ENCODE measurements at regions not wholly inside any gene's neighbourhood (a gene's known extent, or its start where the extent isn't known, plus 50 kb on each side); places are given as distances from the start of the nearest gene placed in this dataset.

GRCh38 chr3:20478436-20478835 lies 292.4 kb upstream of the SGO1 start:
- no peak overlapping the region for H3K23ac ChIP-seq (ENCODE audit: low read depth, low read length)
- no peaks in the 10 kb centered on the region for H4K20me1 ChIP-seq (ENCODE audit: insufficient read depth, low read length)
- ChIA-PET POLR2A (ENCODE audit: unreplicated experiment) (no interaction called here), CTCF (no interaction called here)
- H3K27ac ChIP-seq (ENCODE audit: insufficient read depth, low read length) = no peak overlapping the region
- no peak overlapping the region for H2BK15ac ChIP-seq (ENCODE audit: low read depth, low read length)
- no peak overlapping the region for H3K18ac ChIP-seq (ENCODE audit: low read depth, low read length)
- H2BK120ac ChIP-seq (ENCODE audit: low read depth, low read length) = no peak overlapping the region
- H3K4me1 ChIP-seq (ENCODE audit: control insufficient read depth, insufficient read depth, low read length) = no peaks in the 10 kb centered on the region
- no peak for ATAC-seq (ENCODE audit: low read depth)
- BruUV-seq (replicated peaks) = no TSS peak
- H4K5ac ChIP-seq (ENCODE audit: low read depth, low read length) = no peak overlapping the region
- H2AK9ac ChIP-seq (replicated peaks; ENCODE audit: low read depth, low read length, poor library complexity) = no peak overlapping the region
- no peak overlapping the region for H3K9ac ChIP-seq (ENCODE audit: low read depth, low read length)
- no peaks in the 10 kb centered on the region for H3K79me1 ChIP-seq (ENCODE audit: low read depth in 1 of 2, low read length in 2 of 2)
- no peak overlapping the region for H4K91ac ChIP-seq (ENCODE audit: insufficient read depth, low read depth, low read length)
- no peak overlapping the region for H3K56ac ChIP-seq (ENCODE audit: extremely low read depth, insufficient read depth, low read length)
- H3K4ac ChIP-seq (ENCODE audit: low read depth, low read length) = no peak overlapping the region
- no peaks in the 10 kb centered on the region for H3K27me3 ChIP-seq (ENCODE audit: control insufficient read depth, insufficient read depth, low read length)
- H2AFZ ChIP-seq (replicated peaks; ENCODE audit: low read length, poor library complexity) = no peak overlapping the region
- H3K9me3 ChIP-seq (ENCODE audit: control insufficient read depth, insufficient read depth, low read length) = peaks cover 5% of the 10 kb centered on the region; the same call in 1 of the 2 replicates
- H4K8ac ChIP-seq (ENCODE audit: low read depth in 2 of 2, low read length in 2 of 2) = no peak overlapping the region
- no peak overlapping the region for H3K14ac ChIP-seq (replicated peaks; ENCODE audit: low read depth, low read length)
- no peak overlapping the region for H3K4me3 ChIP-seq (ENCODE audit: insufficient read depth, low read depth, low read length)
- no peak for DNase-seq
- H2BK20ac ChIP-seq (ENCODE audit: low read depth, low read length) = no peak overlapping the region
- intact Hi-C loops (cut with micrococcal nuclease) (no loop called here), dilution Hi-C loops (cut with HindIII; ENCODE audit: low sequenced_read_pairs, unreplicated experiment) (no loop called here), in situ Hi-C loops (cut with MboI; ENCODE audit: low sequenced_read_pairs) (no loop called here)
- H3K36me3 ChIP-seq (ENCODE audit: control insufficient read depth, insufficient read depth, low read length) = no peaks in the 10 kb centered on the region
- TF ChIP-seq RCOR1 (IDR thresholded peaks at IDR 0.05; ENCODE audit: insufficient replicate concordance, low read length) (no peak), CHD1 (IDR thresholded peaks at IDR 0.05; ENCODE audit: low read depth, low read length) (no peak), ELK1 (IDR thresholded peaks at IDR 0.05; ENCODE audit: borderline replicate concordance, low read depth, low read length) (no peak), FOS (IDR thresholded peaks at IDR 0.05; ENCODE audit: low read depth, low read length) (no peak), BHLHE40 (IDR thresholded peaks at IDR 0.05; ENCODE audit: low read depth, low read length) (no peak), MAZ (IDR thresholded peaks at IDR 0.05; ENCODE audit: borderline replicate concordance, low read depth, low read length) (no peak), CTCF (conservative IDR thresholded peaks at IDR 0.05; ENCODE audit: low read depth, low read length) (no peak), MAFK (IDR thresholded peaks at IDR 0.05; ENCODE audit: low read depth, low read length) (no peak)
- no peak overlapping the region for H2AK5ac ChIP-seq (ENCODE audit: low read depth, low read length)
- H3K9me1 ChIP-seq (ENCODE audit: insufficient read depth, low read length) = no peaks in the 10 kb centered on the region
- no peak overlapping the region for H3K4me2 ChIP-seq (ENCODE audit: low read depth, low read length)
- no peak overlapping the region for H2BK5ac ChIP-seq (ENCODE audit: low read depth, low read length, poor library complexity, severe bottlenecking)
